ENCODE measurements at regions not wholly inside any gene's neighbourhood (a gene's known extent, or its start where the extent isn't known, plus 50 kb on each side); places are given as distances from the start of the nearest gene placed in this dataset.

GRCh38 chr6:4582506-4583417 is 193.4 kb upstream of the CDYL start:
- Histone ChIP-seq H3K4me1 (peaks cover 0 to 7% (median 0%) of the 10 kb centered on the region in 6 donors), H3K36me3 (no peaks in the 10 kb centered on the region), H3K9me3 (peaks cover 0 to 4% (median 0%) of the 10 kb centered on the region in 8 donors), H3K4me3 (no peak overlapping the region), H3K27me3 (replicated peaks in 1 of 7) (no peaks in the 10 kb centered on the region), H3K27ac (peak overlapping the region in 1 of 8 donors; percentile 23)
- intact Hi-C loops (cut with DNase I; ENCODE audit: low total_unique reads), result no loop called here
- TF ChIP-seq POLR2A (IDR thresholded peaks at IDR 0.05) (no peak), CTCF (IDR thresholded peaks at IDR 0.05 in 8 of 11, conservative IDR thresholded peaks at IDR 0.05 in 3 of 11) (no peak), POLR2AphosphoS5 (IDR thresholded peaks at IDR 0.05) (no peak)
- no peak for DNase-seq
- 76 to 89% (median 86%) methylated on average over 8 of the region's 8 CpGs for WGBS, 5 donors

- TF ChIP-seq POLR2AphosphoS5 (IDR thresholded peaks at IDR 0.05), result no peak
- Histone ChIP-seq H3K4me1 (peaks cover 0 to 7% (median 0%) of the 10 kb centered on the region in 6 donors), H3K36me3 (no peaks in the 10 kb centered on the region), H3K9me3 (peaks cover 0 to 4% (median 0%) of the 10 kb centered on the region in 8 donors), H3K27ac (peak overlapping the region in 1 of 8 donors; percentile 23), H3K27me3 (replicated peaks in 1 of 7) (no peaks in the 10 kb centered on the region), H3K4me3 (no peak overlapping the region)
- intact Hi-C loops (cut with DNase I; ENCODE audit: low total_unique reads), result no loop called here
- 63 to 76% (median 68%) methylated on average over 6 of the region's 6 CpGs for WGBS, 5 donors
- DNase-seq, result no peak
Observed at GRCh38 chr6:4581468-4582385, 194.5 kb upstream of the CDYL start.

GRCh38 chr6:4580361-4580760 is 195.8 kb upstream of the CDYL start:
- TF ChIP-seq CTCF (IDR thresholded peaks at IDR 0.05 in 8 of 11, conservative IDR thresholded peaks at IDR 0.05 in 3 of 11), result no peak
- TF ChIP-seq POLR2A (IDR thresholded peaks at IDR 0.05), result no peak
- no peak for TF ChIP-seq POLR2AphosphoS5 (IDR thresholded peaks at IDR 0.05)
- H3K36me3 ChIP-seq, result no peaks in the 10 kb centered on the region
- H3K4me3 ChIP-seq, result no peak overlapping the region
- intact Hi-C loops (cut with DNase I; ENCODE audit: low total_unique reads), result no loop called here
- H3K27ac ChIP-seq, result no peak overlapping the region
- H3K27me3 ChIP-seq (replicated peaks in 1 of 7), result no peaks in the 10 kb centered on the region
- 77 to 100% (median 81%) methylated on average over 1 of the region's 1 CpG for WGBS, 5 donors
- DNase-seq, result no peak
- peaks cover 0 to 4% (median 0%) of the 10 kb centered on the region in 8 donors for H3K9me3 ChIP-seq
- peaks cover 0 to 7% (median 0%) of the 10 kb centered on the region in 6 donors for H3K4me1 ChIP-seq

GRCh38 chr6:4577406-4577805 is 198.8 kb upstream of the CDYL start:
- 46 to 75% (median 52%) methylated on average over 2 of the region's 2 CpGs for WGBS, 5 donors
- H3K4me3 ChIP-seq, result no peak overlapping the region
- H3K9me3 ChIP-seq, result peaks cover 0 to 4% (median 0%) of the 10 kb centered on the region in 8 donors
- H3K27me3 ChIP-seq (replicated peaks in 1 of 7), result no peaks in the 10 kb centered on the region
- no peak overlapping the region for H3K27ac ChIP-seq
- no peaks in the 10 kb centered on the region for H3K36me3 ChIP-seq
- no peak for TF ChIP-seq POLR2A (IDR thresholded peaks at IDR 0.05)
- no peak for DNase-seq
- H3K4me1 ChIP-seq, result peaks cover 0 to 5% (median 0%) of the 10 kb centered on the region in 6 donors
- intact Hi-C loops (cut with DNase I; ENCODE audit: low total_unique reads), result no loop called here

Data from spleen (tissue), 11 donors.